ENCODE measurements at regions not wholly inside any gene's neighbourhood (a gene's known extent, or its start where the extent isn't known, plus 50 kb on each side); places are given as distances from the start of the nearest gene placed in this dataset.

DNA sequence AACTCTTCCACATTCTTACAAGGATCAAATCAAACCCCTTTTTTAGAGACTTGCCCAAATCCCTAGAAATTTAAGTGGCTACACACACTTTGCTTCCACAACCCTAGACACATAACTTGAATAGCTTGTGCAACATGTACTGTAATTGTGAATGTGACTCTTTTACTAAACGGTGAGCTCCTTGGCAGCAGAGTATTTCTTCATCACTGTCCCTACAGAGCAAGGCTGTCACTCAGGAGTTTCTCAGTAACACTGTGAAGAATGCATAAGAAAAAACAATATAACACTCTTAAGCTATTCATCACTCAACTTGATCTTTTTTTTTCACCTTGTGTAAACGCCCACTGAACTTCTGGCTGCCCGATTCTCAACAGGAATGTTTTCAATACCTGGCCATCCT is 53.8 kb upstream of the ADAMTS18 start:
- TF ChIP-seq, protein P1, sequence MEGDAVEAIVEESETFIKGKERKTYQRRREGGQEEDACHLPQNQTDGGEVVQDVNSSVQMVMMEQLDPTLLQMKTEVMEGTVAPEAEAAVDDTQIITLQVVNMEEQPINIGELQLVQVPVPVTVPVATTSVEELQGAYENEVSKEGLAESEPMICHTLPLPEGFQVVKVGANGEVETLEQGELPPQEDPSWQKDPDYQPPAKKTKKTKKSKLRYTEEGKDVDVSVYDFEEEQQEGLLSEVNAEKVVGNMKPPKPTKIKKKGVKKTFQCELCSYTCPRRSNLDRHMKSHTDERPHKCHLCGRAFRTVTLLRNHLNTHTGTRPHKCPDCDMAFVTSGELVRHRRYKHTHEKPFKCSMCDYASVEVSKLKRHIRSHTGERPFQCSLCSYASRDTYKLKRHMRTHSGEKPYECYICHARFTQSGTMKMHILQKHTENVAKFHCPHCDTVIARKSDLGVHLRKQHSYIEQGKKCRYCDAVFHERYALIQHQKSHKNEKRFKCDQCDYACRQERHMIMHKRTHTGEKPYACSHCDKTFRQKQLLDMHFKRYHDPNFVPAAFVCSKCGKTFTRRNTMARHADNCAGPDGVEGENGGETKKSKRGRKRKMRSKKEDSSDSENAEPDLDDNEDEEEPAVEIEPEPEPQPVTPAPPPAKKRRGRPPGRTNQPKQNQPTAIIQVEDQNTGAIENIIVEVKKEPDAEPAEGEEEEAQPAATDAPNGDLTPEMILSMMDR (IDR thresholded peaks at IDR 0.05; ENCODE audit: low read depth, low read length, missing control alignments), result no peak
- H3K4me3 ChIP-seq (replicated peaks; ENCODE audit: low read depth, low read length), result no peak overlapping the region
- DNase-seq (ENCODE audit: extremely low read depth, low read depth), result no peak

DNA sequence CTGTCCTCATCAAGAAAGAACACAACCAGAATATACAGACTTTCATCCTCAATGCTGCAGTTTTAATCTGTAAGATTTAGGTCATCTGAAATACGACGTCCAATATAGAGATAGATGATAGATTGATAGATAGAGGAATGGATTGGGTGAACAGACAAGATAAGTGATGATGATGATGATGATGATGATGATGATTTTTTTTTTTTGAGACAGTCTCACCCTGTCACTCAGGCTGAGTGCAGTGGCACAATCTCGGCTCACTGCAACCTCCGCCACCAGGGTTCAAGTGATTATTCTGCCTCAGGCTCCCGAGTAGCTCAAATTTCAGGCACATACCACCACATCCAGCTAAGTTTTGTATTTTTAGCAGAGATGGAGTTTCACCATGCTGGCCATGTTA is 56.3 kb upstream of the ADAMTS18 start:
- no peak for DNase-seq (ENCODE audit: extremely low read depth, low read depth)
- H3K4me3 ChIP-seq (replicated peaks; ENCODE audit: low read depth, low read length), result no peak overlapping the region
- TF ChIP-seq, protein P1 (IDR thresholded peaks at IDR 0.05; ENCODE audit: low read depth, low read length, missing control alignments), result no peak

DNA sequence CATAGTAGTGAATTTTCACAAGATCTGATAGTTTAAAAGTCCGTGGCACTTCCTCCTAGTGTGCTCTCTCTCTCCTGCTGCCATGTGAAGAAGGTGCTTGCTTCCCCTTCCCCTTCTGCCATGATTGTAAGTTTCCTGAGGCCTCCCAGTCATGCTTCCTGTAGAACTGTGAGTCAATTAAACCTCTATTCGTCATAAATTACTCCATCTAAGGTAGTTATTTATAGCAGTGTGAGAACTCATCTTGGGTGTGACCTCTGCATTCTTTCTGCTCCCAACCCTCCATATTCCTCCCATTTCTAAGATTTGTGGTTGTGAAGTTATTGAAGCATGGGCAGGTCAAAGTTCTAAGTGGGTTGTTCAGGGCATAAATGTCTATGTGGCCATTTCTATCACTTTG is 62.1 kb upstream of the ADAMTS18 start:
- no peak overlapping the region for H3K4me3 ChIP-seq (replicated peaks; ENCODE audit: low read depth, low read length)
- TF ChIP-seq, protein P1 (IDR thresholded peaks at IDR 0.05; ENCODE audit: low read depth, low read length, missing control alignments), result no peak
- DNase-seq (ENCODE audit: extremely low read depth, low read depth), result no peak

DNA sequence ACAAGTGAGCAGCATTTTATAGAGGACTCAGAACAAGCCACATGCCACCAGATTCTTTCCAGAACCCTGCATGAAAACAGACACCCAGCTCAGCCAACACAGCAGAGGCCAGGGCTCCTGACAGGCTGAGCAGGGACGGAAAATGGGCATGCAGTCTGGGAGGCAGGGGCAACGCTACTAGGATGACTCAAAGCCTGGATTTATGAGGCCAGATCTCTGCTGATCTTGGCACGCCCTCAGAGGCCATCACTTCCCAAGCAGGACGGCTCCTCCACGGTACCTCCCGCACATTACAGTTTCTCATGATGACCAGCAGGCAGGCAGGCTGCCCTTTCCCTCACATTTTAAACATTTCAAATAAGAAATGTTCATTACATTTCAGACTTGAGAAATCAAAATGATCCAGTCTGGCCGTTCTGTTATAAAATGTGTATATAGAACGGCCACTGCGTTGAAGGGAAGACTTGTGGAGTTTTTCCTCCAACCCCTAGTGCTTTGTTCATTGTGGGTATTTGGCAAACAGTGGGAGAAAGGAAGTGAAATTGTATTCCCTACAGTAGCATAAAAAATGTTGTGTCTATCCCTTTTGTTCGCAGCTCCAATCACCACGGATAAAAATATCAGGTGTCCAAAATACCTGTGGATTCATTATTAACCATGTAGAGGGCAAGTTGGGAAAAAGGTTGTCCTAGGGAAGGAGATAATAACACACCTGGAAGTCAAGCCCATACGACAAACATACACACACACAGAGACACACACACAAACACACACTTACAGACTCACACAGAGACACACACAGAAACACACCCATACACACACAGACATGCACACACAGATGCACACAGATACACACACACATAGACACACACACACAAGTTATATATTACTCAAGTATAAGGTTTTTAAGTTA is 64.8 kb upstream of the ADAMTS18 start:
- DNase-seq (ENCODE audit: extremely low read depth, low read depth), result no peak
- TF ChIP-seq, protein P1 (IDR thresholded peaks at IDR 0.05; ENCODE audit: low read depth, low read length, missing control alignments), result no peak
- H3K4me3 ChIP-seq (replicated peaks; ENCODE audit: low read depth, low read length), result no peak overlapping the region

DNA sequence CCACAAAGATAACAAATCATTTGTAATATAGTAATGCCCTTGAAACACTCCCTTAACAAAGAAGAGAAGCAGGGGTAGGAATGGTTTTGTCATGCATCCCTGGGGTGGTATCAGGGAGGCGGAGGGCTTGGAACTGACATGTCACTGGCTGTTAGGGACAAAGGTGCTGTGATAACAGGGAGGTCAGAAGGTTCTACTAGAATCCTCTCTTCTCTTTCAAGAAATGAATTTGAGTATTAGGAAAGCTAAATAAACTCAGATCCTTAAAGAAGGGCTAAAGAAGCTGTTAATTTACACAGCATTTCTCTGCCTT is 65.4 kb upstream of the ADAMTS18 start:
- TF ChIP-seq, protein P1 (IDR thresholded peaks at IDR 0.05; ENCODE audit: low read depth, low read length, missing control alignments), result no peak
- H3K4me3 ChIP-seq (replicated peaks; ENCODE audit: low read depth, low read length), result no peak overlapping the region
- DNase-seq (ENCODE audit: extremely low read depth, low read depth), result no peak

DNA sequence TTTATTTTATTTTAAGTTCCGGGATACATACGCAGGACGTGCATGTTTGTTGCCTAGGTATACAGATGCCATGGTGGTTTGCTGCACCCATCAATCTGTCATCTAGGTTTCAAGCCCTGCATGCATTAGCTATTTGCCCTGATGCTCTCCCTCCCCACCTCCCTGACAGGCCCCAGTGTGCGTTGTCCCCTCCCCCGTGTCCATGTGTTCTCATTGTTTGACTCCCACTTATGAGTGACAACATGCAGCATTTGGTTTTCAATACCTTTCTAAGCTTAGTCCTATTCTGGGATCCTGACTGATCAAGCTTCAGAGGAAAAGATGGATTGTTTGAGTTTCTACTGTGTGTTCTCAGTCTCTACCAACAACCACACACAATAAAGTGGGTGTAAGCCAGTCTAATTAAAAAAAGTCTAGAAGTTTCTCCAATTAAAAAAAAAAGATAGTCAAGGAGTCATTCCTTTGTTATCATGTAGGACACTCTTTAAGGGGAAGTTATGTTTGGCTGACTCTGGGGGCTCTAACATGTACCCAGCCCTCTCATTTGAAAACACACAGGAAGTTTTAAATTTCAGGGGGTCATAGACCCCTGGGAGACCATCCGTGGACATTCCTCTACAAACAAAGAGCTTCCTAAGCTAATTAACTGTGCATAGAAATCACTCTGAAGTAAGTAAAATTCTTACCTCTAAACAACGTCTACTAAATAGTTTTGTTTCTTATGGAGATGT is 66.3 kb upstream of the ADAMTS18 start:
- no peak for DNase-seq (ENCODE audit: extremely low read depth, low read depth)
- TF ChIP-seq, protein P1 (IDR thresholded peaks at IDR 0.05; ENCODE audit: low read depth, low read length, missing control alignments), result no peak

More for the DNA sequence above, 66.3 kb upstream of the ADAMTS18 start:
- H3K4me3 ChIP-seq (replicated peaks; ENCODE audit: low read depth, low read length), result no peak overlapping the region

Measured in HFF-Myc (cell line).